GM21576 (cell line): ENCODE measurements at regions not wholly inside any gene's neighbourhood (a gene's known extent, or its start where the extent isn't known, plus 50 kb on each side); places are given as distances from the start of the nearest gene placed in this dataset.
A peak's percentile ranks its signal among the peaks of the same experiment; 100 is the strongest.
"Not testable (repeated sequence)": the region's sequence is repeated elsewhere in the genome, so short reads cannot be mapped to it uniquely, and the experiment has no call there.

Experiments
- ATAC-seq: cut with Tn5 transposase; IDR thresholded peaks from one replicate; pipeline ENCODE4 v1.9.1; 2021; ENCODE audit warnings: mild to moderate bottlenecking, moderate library complexity; ENCODE audit not compliant: unreplicated experiment

DNA sequence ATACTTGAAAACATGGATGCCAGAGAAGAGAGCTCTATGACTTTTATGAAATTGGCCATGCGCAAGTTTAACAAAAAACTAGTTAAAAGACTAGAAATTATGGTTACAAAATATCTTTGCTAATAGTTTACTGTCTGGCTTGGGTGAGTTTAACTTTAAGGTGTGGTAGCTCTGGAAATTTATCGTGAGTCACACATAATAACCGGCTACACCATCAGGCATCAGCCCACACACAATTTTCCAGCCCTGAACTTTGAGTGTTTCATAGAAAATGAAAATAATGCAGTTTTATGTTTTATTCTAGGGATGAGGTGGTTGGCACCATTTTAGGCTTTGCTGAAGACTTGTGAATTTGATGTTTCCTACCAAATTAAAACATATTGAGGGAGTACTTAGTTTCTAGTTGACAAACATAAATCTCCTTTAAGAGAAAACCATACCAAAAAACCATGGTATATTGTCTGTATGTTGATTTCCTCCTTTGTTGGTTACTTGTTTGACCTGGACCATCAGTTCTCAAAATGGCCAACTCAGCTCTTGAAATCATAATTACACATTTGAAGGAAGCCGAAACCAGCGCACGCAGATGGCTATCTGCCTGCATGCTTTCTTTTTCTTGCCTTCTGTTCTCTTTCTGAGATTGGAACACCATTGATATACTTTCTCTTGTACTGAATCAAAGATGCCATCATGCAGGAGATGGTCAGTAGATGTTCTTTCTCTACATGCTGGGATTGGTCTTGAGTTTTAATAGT is 125.1 kb downstream of the AKAP11 start:
- ATAC-seq = no peak

GRCh38 chr13:42398533-42398932 is 126.6 kb downstream of the AKAP11 start:
- no peak for ATAC-seq

GRCh38 chr13:42400188-42400833 is 128.4 kb downstream of the AKAP11 start:
- no peak for ATAC-seq

DNA sequence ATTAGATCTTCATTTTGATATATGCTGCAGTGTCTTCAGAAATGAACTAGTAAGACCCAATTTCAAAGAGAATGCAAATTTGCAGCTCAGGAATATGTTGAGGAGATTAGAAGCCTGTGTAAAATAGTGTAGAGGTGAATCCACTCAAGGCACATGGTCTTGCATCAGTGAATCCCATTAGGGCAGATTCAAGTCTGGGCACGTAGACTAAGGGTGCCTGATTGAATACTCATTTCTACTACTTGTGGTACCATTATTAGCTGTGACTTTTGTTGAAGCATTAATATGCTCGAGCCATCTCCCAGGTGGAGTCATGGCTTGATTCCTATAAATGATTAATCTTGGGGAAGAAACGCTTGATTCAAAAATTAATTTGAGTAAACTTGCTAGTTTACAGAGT is 129.4 kb downstream of the AKAP11 start:
- ATAC-seq = no peak

GRCh38 chr13:42405665-42406390 is 133.9 kb downstream of the AKAP11 start:
- peak; percentile 74 for ATAC-seq

DNA sequence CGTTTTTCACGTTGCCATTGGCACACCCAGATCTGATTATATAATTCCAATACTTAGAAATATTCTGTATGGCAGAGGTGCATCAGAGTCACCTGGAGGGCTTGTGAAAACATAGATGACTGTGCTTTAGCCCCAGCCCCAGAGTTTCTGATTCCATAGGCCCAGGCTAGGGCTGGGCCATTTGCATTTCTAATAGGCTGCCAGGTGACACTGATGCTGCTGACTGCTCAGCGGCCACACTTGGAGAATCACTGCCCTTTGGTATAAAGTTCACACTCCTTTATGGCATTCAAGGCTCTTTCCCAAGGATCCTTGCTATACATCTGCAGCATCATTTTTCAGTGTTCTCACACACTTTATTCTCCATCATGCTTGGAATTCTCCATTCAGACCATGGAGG is 137.1 kb downstream of the AKAP11 start:
- ATAC-seq = no peak

DNA sequence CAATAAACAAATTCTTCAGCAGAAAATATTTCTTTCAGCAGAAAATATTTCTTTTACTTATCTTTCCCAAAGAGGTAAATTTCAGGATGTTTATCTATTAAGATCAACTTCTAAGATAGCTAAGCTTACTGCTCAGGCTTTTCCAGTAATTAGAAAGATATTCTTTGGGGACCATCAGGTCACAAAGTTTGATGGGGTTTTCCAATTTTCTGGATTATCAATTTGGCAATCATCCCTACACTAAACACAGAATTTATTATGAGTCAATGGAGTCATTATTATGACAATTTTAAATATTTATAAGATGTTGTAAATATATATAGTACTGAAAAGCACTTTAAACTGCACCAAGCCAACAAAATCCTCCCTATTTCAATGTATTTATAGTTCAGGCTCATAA is 137.6 kb downstream of the AKAP11 start:
- ATAC-seq = no peak

DNA sequence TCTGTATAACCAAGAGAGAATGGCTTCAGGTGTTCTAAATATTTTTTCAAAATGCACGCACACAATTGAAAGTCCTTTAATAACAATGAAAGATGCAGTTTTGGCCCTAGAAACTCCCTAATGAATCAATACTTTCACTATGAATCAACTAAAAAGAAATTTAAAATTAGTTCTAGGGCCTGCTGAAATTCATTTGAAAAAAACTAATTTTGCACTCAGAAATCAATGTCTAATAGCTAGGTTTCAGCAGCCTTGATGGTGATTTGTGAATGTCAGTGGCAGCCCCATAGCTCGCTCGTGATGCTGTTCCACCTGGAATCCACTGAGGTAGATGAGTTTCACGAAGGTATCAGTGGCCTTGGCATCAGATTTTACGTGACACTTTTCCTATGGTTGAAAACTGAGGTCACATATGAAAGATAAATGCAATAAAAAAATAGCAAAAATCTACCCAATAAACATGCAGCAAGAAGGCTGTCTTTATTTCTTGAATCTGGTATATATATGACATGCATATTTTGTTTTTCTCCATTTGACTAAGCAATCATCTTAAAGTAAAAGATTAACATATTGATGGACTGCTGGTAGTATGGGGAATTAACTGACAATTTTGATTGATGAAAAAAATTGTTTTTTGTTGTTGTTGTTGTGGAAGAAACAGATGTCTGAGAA is 141.0 kb downstream of the AKAP11 start:
- peak; percentile 55 for ATAC-seq

GRCh38 chr13:42413484-42413815 is 141.5 kb downstream of the AKAP11 start:
- ATAC-seq = no peak

DNA sequence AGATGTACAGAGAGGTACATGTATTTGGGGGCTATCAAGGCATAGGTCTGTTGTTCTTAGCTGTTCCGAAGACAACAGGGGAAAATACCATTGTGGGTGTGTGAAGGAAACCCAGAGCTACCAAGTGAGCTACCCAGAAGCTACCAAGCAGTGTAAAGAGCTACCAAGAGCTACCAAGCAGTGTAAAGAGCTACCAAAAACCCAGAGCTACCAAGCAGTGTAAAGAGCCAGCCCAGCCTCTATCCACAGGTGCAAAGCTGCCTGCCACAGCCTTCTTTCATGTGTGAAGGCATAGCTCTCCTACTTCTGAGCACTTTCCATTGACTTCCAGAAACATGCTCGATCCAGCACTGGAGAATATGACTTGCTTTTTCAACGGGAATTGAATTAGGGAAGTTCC is 145.7 kb downstream of the AKAP11 start:
- no peak for ATAC-seq

DNA sequence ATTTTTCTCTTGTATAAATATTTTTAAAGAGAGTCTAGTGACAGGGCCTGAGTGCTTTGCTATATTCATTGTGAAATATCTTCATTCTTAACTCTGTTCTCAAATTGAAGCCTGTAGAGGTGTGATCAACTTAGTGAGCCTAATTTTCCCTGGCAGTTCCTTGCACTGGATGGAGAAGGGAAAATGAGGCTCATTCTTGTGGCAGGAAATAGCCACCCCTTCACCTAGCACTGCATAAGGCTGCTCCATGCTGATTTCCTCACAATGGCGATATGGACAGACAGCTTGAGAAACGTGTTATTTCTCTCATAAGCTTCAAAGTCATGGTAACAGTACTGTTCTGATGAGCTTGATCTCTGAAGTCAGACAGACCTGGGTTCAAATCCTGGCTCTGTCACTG is 146.2 kb downstream of the AKAP11 start:
- no peak for ATAC-seq

DNA sequence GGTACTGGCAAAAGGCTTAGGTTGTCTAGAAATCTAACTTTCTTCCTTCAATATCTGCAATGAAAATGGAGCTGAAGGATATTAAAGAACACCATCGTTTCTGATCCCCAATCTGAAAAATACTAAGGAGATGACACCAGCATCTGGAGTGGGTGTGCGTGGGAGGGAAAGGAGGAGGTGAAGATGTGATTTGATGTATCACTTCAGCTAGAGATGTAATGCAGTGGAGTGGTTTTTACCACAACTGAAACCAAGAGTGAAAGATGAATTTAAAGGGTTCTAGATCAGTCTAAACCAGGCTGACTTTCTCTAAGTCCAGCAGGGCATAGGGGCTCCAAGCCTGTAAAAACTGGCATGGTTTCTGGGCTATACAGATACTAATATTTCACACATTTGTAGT is 148.4 kb downstream of the AKAP11 start:
- peak; percentile 91 for ATAC-seq

DNA sequence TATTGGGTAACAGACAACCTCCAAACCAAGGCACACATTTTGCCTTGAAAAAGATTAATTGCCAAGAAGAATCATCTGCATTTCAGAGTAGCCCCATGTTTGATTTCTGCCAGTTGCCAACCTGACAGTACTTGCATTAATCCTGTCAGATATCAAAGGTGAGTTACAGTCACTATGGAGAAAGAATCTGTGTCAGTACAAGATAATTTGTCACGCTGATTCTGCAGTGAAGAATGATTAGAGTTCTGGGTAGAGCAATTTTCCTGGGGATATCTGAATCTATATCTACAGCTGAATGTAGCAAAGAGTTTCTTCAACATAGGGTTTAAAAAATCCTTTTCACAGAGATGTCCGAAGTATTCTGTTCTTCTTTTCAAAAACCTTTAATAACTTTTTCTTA is 150.7 kb downstream of the AKAP11 start:
- ATAC-seq = no peak

GRCh38 chr13:42424182-42424581 is 149.8 kb upstream of the TNFSF11 start:
- no peak for ATAC-seq

DNA sequence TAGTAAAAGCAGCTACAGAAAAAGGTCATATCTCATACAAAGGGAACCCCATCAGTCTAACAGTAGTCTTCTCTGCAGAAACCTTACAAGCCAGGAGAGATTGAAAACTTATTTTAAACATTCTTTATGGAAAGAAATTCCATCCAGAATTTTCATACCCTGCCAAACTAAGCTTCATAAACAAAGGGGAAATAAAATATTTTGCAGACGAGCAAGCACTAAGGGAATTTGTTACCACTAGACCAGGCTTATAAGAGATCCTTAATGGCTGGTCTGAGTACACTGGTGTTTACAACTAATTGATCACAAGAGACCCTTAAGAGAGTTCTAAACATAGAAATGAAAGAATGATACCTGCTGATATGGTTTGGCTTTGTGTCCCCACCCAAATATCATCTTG is 128.6 kb upstream of the TNFSF11 start:
- no peak for ATAC-seq

DNA sequence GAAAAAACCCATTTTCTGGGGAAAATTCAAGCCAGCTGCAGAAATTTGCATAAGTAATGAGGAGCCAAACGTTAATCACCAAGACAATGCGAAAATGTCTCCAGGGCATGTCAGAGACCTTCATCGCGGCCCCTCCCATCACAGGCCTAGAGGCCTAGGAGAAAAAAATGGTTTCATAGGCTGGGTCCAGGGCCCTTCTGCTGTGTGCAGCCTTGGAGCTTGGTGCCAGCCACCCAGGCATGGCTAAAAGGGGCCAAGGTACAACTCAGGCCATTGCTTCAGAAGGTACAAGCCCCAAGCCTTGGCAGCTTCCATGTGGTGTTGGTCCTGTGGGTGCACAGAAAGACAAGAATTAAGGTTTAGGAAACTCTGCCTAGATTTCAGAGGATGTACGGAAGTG is 127.4 kb upstream of the TNFSF11 start:
- not testable (repeated sequence) for ATAC-seq

GRCh38 chr13:42453091-42453645 is 120.8 kb upstream of the TNFSF11 start:
- no peak for ATAC-seq

DNA sequence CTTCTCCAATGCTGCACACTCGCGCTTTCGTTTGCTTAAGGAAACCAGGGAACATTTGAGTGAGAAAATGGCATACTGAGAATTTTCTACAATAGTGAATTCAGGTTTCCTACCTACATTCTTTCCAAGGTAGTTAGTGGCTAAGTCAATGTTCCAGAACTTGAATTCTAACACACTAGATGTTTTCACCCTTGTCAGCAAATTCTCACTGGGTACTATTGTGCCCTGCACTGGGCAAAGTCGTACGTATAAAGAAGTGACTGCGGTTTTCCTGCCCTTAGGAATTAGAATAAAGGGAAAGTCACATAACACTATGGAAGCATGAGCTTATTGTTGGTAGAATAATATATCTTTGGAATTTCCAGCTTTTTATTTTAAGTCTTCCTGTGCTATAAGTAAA is 119.2 kb upstream of the TNFSF11 start:
- ATAC-seq = no peak

- no peak for ATAC-seq
Measured at GRCh38 chr13:42458193-42458592, 115.8 kb upstream of the TNFSF11 start.

GRCh38 chr13:42466123-42466522 is 107.8 kb upstream of the TNFSF11 start:
- ATAC-seq = no peak

DNA sequence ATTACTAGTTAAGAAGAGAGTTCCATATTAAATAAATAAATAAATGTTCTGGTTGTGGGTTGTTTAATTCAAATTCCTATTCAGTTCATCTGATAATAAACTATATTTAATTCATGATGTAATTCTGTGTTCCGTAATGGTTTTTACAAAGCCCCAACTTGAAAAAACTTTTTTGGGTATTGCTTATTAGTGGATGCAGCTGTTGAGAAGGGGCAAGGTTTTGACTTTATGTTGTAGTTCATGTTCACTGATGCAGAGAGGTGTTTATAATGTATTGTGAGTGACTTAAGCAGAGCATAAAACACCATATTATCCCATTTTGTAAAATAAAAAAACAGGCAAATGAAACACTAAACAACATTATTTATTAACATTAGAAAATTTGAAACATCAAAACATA is 107.3 kb upstream of the TNFSF11 start:
- no peak for ATAC-seq
